Left lung (tissue), 4 donors: ENCODE measurements at regions not wholly inside any gene's neighbourhood (a gene's known extent, or its start where the extent isn't known, plus 50 kb on each side); places are given as distances from the start of the nearest gene placed in this dataset.
"Not testable (repeated sequence)": the region's sequence is repeated elsewhere in the genome, so short reads cannot be mapped to it uniquely, and the experiment has no call there.

Source experiments
- ATAC-seq: fragments of 200-7000 bp; cut with Tn5 transposase; one replicate; pipeline ENCODE4 v1.9.1; 2020; ENCODE audit warnings: moderate library complexity
- DNase-seq, 4 donors: peaks; one replicate each; pipeline ENCODE4 v3.0.0-alpha.2; 2013 to 2020
- H3K27ac ChIP-seq, 2 donors: fragments of 200-600 bp; sonication (generic) in 1 of 2; one replicate each; pipeline versions ENCODE4 v1.5.0 to v1.8.0; 2020 to 2021
- H3K27me3 ChIP-seq, 2 donors: fragments of 200-600 bp; sonication (generic) in 1 of 2; one replicate each; pipeline versions ENCODE4 v1.5.0 to v1.8.0; 2020 to 2021
- H3K36me3 ChIP-seq, 2 donors: fragments of 200-600 bp; sonication (generic) in 1 of 2; one replicate each; pipeline versions ENCODE4 v1.5.0 to v1.8.0; 2020 to 2021
- H3K4me1 ChIP-seq, 2 donors: fragments of 200-600 bp; one replicate each; pipeline ENCODE4 v1.8.0; 2021
- H3K4me3 ChIP-seq, 2 donors: fragments of 200-600 bp; sonication (generic) in 1 of 2; one replicate each; pipeline versions ENCODE4 v1.5.0 to v1.8.0; 2020 to 2021; ENCODE audit warnings: mild to moderate bottlenecking in 1 of 2
- H3K9me3 ChIP-seq, 2 donors: fragments of 200-600 bp; sonication (generic) in 1 of 2; one replicate each; pipeline versions ENCODE4 v1.5.0 to v1.8.0; 2020 to 2021
- intact Hi-C, 2 donors: fragments of 100-400 bp; cut with DNase I; formaldehyde crosslinking; loops; one replicate each; pipeline versions ENCODE4 v1.11.2 to v1.14.2; 2022
- TF ChIP-seq, protein P1 (sequence below), 2 donors: fragments of 200-600 bp; sonication (generic) in 1 of 2; IDR thresholded peaks; one replicate each; pipeline versions ENCODE4 v1.5.0 to v1.8.0; 2021; ENCODE audit warnings: antibody characterized with exemption in 2 of 2
- donor health status: DM: no; HTN: yes; CAD: no.
- donor health status: DM: no; HTN: no; CAD: no.

DNA sequence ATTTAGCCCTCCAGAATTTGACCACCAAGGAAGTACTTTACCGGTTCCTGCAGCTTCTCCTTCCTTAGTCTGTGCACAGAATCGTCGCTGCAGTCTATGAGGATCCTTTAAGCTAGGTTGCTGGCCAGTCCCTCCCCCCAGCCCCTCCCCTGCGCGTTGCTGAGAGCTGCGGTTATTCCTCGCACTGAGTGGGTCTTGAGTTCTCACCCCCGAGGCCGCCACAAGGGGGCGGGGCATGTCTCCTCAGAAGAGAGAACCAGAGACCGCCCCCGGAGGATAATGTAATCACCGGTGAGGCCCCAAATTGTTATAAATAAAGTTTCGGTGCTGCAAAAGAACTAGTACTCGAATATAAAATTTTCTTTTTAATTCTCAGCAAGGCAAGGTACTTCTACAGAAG lies 1184.9 kb upstream of the CDH2 start:
- no peaks in the 10 kb centered on the region for H3K27me3 ChIP-seq
- H3K9me3 ChIP-seq, result no peaks in the 10 kb centered on the region
- H3K27ac ChIP-seq, result no peak overlapping the region
- no peak overlapping the region for H3K4me3 ChIP-seq
- ATAC-seq (no peak), DNase-seq (peak in 1 of 4 donors; percentile 41)
- intact Hi-C loops, result no loop called here
- no peaks in the 10 kb centered on the region for H3K36me3 ChIP-seq
- no peaks in the 10 kb centered on the region for H3K4me1 ChIP-seq
- TF ChIP-seq, protein P1, sequence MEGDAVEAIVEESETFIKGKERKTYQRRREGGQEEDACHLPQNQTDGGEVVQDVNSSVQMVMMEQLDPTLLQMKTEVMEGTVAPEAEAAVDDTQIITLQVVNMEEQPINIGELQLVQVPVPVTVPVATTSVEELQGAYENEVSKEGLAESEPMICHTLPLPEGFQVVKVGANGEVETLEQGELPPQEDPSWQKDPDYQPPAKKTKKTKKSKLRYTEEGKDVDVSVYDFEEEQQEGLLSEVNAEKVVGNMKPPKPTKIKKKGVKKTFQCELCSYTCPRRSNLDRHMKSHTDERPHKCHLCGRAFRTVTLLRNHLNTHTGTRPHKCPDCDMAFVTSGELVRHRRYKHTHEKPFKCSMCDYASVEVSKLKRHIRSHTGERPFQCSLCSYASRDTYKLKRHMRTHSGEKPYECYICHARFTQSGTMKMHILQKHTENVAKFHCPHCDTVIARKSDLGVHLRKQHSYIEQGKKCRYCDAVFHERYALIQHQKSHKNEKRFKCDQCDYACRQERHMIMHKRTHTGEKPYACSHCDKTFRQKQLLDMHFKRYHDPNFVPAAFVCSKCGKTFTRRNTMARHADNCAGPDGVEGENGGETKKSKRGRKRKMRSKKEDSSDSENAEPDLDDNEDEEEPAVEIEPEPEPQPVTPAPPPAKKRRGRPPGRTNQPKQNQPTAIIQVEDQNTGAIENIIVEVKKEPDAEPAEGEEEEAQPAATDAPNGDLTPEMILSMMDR (IDR thresholded peaks at IDR 0.05), result no peak

DNA sequence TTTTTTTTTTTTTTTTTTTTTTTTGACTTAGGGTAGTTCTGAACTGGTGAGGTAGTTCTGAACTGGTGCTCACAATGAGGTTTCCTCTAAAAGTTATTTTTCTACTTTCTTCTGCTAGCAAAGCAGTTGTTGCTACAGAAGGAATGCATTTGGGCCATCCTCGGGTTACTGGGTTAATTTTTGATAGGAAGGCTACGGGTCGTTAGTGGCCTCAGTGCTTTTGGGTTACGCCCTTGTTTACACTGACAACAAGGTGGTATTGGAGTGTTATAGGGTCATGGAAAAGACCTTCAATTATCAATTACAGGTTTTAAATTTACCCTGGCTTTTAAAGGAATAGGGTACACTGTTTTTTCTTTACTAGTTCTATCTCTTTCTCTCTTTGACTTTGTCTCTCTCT lies 1183.7 kb upstream of the CDH2 start:
- DNase-seq, H3K36me3 ChIP-seq, H3K27me3 ChIP-seq, ATAC-seq, H3K9me3 ChIP-seq, H3K4me3 ChIP-seq, intact Hi-C loops, H3K4me1 ChIP-seq, H3K27ac ChIP-seq: not testable (repeated sequence)

DNA sequence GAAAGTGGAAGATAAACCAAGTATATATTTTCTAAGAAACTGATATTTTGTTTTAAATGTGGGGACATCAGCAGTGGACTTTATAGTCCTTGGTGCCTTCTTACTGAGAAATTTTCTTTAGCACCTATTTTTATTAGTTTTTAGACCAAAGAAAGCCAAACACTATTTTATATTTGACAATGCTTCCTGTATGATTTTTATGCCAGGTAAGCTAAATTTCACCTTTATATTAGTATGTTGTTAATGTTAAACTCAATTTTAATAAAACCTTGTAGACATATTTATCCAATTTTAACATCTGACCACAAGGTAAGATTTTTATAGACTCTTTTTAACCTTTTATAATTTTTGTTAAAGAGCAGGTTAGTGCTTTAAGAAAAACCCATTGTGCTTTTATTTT lies 1182.3 kb upstream of the CDH2 start:
- H3K9me3 ChIP-seq, intact Hi-C loops, H3K36me3 ChIP-seq, H3K27me3 ChIP-seq, ATAC-seq, DNase-seq, H3K4me3 ChIP-seq, H3K4me1 ChIP-seq, H3K27ac ChIP-seq: not testable (repeated sequence)

DNA sequence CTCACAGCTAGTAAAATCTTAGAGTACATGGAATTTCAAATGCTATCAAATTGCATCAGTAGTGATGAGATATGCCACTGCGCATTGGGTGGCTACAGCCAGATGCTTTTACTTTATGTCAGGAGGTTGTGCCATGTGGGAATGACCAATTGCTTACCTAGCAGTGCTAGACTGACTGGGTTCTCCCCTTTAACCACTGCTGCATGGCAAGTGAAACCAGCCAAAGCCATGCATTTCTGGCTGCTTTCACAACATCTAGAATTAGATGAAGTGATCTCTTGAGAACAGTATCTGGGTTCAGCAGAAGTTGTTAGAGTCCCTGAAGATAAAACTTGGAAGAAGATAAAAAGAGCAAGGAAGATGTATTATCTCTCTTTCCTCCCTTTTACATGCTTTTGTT lies 1174.2 kb upstream of the CDH2 start:
- no peaks in the 10 kb centered on the region for H3K4me1 ChIP-seq
- H3K9me3 ChIP-seq, result peaks cover 0 to 17% of the 10 kb centered on the region in 2 donors
- H3K27me3 ChIP-seq, result no peaks in the 10 kb centered on the region
- no peak overlapping the region for H3K27ac ChIP-seq
- ATAC-seq (no peak), DNase-seq (no peak)
- TF ChIP-seq, protein P1 (IDR thresholded peaks at IDR 0.05), result no peak
- no peak overlapping the region for H3K4me3 ChIP-seq
- H3K36me3 ChIP-seq, result no peaks in the 10 kb centered on the region
- intact Hi-C loops, result no loop called here

DNA sequence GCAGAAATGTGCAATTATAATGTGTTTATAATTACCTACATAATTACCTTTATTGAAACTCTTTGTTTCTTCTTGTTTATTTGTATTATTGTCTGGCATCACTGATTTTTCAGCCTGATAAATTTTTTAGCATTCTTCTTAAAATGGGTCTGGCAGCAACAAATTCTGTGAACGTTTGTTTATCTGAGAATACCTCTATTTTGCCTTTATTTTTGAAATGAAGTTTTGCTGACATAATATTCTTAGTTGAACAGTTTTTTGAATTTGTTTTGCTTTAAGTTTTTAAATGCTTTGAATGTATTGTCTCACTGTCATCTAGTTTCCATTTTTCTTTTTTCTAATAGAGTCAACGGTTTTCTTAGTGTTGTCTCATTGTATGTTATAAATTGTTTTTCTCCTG lies 1152.0 kb upstream of the CDH2 start:
- intact Hi-C loops, result no loop called here
- DNase-seq (no peak), ATAC-seq (no peak)
- Histone ChIP-seq H3K4me3 (no peak overlapping the region), H3K4me1 (no peaks in the 10 kb centered on the region), H3K36me3 (no peaks in the 10 kb centered on the region), H3K9me3 (peaks cover 0 to 36% of the 10 kb centered on the region in 2 donors), H3K27me3 (no peaks in the 10 kb centered on the region), H3K27ac (no peak overlapping the region)
- TF ChIP-seq, protein P1 (IDR thresholded peaks at IDR 0.05), result no peak

DNA sequence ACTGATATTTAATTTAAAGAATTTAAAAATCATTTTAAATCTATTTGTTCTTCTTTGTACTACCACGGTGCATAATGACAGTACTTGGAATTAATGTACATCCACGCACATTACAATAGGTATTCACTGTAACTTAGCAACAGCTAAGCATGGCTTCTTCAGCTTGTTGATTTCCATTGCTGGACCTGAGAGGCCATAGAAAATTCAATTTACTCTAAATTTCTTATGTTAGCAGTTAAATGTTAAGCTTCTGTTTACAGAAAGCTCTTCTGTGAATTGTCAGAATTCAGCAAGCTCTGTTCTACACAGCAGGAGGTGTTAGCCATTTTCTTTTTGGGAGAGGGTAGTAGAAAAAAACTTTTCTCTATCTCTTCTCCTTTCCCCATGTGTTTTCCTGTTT lies 1149.3 kb upstream of the CDH2 start:
- Histone ChIP-seq H3K9me3 (peaks cover 0 to 36% of the 10 kb centered on the region in 2 donors), H3K4me1 (no peaks in the 10 kb centered on the region), H3K4me3 (no peak overlapping the region), H3K36me3 (no peaks in the 10 kb centered on the region), H3K27ac (no peak overlapping the region), H3K27me3 (no peaks in the 10 kb centered on the region)
- intact Hi-C loops, result no loop called here
- DNase-seq, result no peak
- TF ChIP-seq, protein P1 (IDR thresholded peaks at IDR 0.05), result no peak
- ATAC-seq, result no peak
